Panc1 (cell line): ENCODE measurements at regions not wholly inside any gene's neighbourhood (a gene's known extent, or its start where the extent isn't known, plus 50 kb on each side); places are given as distances from the start of the nearest gene placed in this dataset.

Source experiments
- CTCF ChIP-seq: fragments of 450-650 bp; IDR thresholded peaks from 2 replicates; pipeline ENCODE4 v1.5.1; 2017; ENCODE audit warnings: mild to moderate bottlenecking
- REST ChIP-seq, 2 experiments: IDR thresholded peaks; 2 replicates each; pipeline ENCODE4 v1.6.1; 2011 to 2012; ENCODE audit warnings: low read depth in 2 of 2, control low read depth in 1 of 2, low read length in 1 of 2, mild to moderate bottlenecking in 1 of 2, moderate library complexity in 1 of 2; ENCODE audit not compliant: insufficient read depth in 1 of 2
- TCF7L2 ChIP-seq: IDR thresholded peaks from 2 replicates; pipeline ENCODE4 v1.6.1; 2011; ENCODE audit warnings: mild to moderate bottlenecking, low read depth, low read length, inconsistent platforms

GRCh38 chr7:71034243-71034642 lies 97.7 kb upstream of the GALNT17 start:
- TF ChIP-seq REST (IDR thresholded peaks at IDR 0.05; ENCODE audit: insufficient read depth in 1 of 2, low read depth in 2 of 2, low read length in 1 of 2) (no peak), CTCF (no peak), TCF7L2 (no peak)
